Astrocyte of the spinal cord (primary cell): ENCODE measurements at regions not wholly inside any gene's neighbourhood (a gene's known extent, or its start where the extent isn't known, plus 50 kb on each side); places are given as distances from the start of the nearest gene placed in this dataset.

Source experiments
- DNase-seq: peaks from one replicate; pipeline ENCODE4 v3.0.0; 2011; ENCODE audit warnings: low read depth, low spot score
- H3K4me3 ChIP-seq: 2 replicates; pipeline ENCODE4 v1.5.1; 2011; ENCODE audit warnings: low read depth, mild to moderate bottlenecking, low read length, moderate library complexity
- in situ Hi-C: cut with HindIII; loops from 2 replicates; pipeline ENCODE4 v1.10.0; 2017; ENCODE audit warnings: low sequenced_read_pairs
- TF ChIP-seq, protein P1 (sequence below): IDR thresholded peaks from 2 replicates; pipeline ENCODE4 v1.5.1; 2012; ENCODE audit warnings: low read depth, mild to moderate bottlenecking, low read length, inconsistent platforms

- TF ChIP-seq, protein P1, sequence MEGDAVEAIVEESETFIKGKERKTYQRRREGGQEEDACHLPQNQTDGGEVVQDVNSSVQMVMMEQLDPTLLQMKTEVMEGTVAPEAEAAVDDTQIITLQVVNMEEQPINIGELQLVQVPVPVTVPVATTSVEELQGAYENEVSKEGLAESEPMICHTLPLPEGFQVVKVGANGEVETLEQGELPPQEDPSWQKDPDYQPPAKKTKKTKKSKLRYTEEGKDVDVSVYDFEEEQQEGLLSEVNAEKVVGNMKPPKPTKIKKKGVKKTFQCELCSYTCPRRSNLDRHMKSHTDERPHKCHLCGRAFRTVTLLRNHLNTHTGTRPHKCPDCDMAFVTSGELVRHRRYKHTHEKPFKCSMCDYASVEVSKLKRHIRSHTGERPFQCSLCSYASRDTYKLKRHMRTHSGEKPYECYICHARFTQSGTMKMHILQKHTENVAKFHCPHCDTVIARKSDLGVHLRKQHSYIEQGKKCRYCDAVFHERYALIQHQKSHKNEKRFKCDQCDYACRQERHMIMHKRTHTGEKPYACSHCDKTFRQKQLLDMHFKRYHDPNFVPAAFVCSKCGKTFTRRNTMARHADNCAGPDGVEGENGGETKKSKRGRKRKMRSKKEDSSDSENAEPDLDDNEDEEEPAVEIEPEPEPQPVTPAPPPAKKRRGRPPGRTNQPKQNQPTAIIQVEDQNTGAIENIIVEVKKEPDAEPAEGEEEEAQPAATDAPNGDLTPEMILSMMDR, result no peak
- no peak overlapping the region for H3K4me3 ChIP-seq
- no peak for DNase-seq
- in situ Hi-C loops, result no loop called here
These were observed 136.3 kb upstream of the SPRY4 start for GRCh38 chr5:142461028-142461590.

DNA sequence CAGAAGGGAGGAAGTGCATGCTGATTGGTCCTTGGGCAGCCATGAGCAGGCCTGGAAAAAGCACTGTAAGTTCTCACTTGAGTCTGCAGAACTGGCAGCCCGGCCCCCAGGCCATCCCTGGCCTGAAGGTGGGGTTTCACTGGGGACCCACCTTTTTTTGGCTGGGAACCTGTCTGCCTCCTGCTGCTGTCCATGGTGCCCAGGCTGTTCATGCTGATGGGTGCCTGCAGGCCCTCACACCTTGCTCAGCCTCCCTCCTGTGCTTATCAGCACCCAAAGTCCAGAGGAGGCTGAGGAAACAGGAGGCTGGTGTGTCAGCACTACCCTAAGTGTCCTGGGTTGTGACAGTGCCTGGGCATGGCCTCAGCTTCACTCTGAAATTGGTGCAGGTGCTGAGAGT, 134.4 kb upstream of the SPRY4 start:
- TF ChIP-seq, protein P1, result no peak
- no peak for DNase-seq
- no peak overlapping the region for H3K4me3 ChIP-seq
- in situ Hi-C loops, result no loop called here

- in situ Hi-C loops, result no loop called here
- no peak for DNase-seq
- no peak overlapping the region for H3K4me3 ChIP-seq
- TF ChIP-seq, protein P1, result no peak
These were observed 131.0 kb upstream of the SPRY4 start for GRCh38 chr5:142455856-142456255.

GRCh38 chr5:142453932-142454331, 129.1 kb upstream of the SPRY4 start:
- DNase-seq, result no peak
- TF ChIP-seq, protein P1, result no peak
- in situ Hi-C loops, result no loop called here
- no peak overlapping the region for H3K4me3 ChIP-seq

DNA sequence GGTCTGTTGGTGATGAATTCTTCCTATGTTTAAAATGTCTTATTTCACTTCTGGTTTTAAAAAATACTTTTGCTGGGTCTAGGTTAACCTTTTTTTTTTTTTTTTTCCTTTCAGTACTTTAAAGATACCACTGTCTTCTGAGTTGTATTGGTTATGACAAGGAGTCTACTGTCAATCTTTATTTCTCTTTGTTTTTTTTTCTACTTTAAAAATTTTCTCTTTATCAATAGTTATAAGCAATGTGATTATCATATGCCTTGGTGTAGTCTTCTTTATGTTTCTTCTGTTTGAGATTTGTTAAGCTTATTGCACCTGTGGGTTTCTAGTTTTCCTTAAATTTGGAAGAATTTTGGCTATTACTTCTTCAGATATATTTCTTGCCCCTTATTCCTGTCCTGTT, 125.6 kb upstream of the SPRY4 start:
- TF ChIP-seq, protein P1, result no peak
- in situ Hi-C loops, result no loop called here
- DNase-seq, result no peak
- no peak overlapping the region for H3K4me3 ChIP-seq

DNA sequence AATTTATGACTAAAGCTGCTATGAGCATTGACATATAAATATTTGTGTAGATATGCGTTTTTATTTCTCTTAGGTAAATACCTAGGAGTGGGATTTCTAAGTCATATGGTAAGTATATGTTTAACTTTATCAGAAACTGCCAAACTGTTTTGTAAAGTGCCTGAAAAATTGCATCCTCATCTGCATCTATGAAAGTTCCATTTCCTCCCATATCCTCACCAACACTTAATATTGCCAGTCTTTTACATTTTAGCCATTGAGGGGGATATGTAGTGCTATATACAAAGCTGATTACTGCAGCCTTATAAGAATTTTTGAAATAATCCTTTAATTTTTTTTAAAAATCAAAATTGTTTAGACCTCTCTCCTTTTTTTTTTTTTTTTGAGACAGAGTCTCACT, 123.1 kb upstream of the SPRY4 start:
- in situ Hi-C loops, result no loop called here
- no peak for DNase-seq
- H3K4me3 ChIP-seq, result no peak overlapping the region
- TF ChIP-seq, protein P1, result no peak

- TF ChIP-seq, protein P1, result no peak
- in situ Hi-C loops, result no loop called here
- no peak for DNase-seq
- H3K4me3 ChIP-seq, result no peak overlapping the region
These were observed 122.1 kb upstream of the SPRY4 start for GRCh38 chr5:142446960-142447279.
